WTC11 (cell line): ENCODE measurements at regions not wholly inside any gene's neighbourhood (a gene's known extent, or its start where the extent isn't known, plus 50 kb on each side); places are given as distances from the start of the nearest gene placed in this dataset.

Source experiments
- ATAC-seq: fragments of 200-7000 bp; cut with Tn5 transposase; 2 replicates; pipeline ENCODE4 v1.10.0; 2021; ENCODE audit warnings: mild to moderate bottlenecking, moderate library complexity
- CTCF ChIA-PET: fragments of 300-600 bp; sonication (Branson Sonifier 250); formaldehyde crosslinking; loops from one replicate; lab custom pipeline; 2021; ENCODE audit warnings: antibody characterized with exemption; lab: Charles Lee
- POLR2A ChIA-PET: fragments of 350-600 bp; sonication (Branson Sonifier 250); formaldehyde crosslinking; loops from one replicate; lab custom pipeline; 2021; ENCODE audit warnings: antibody characterized with exemption; lab: Charles Lee
- DNase-seq: peaks from one replicate; pipeline ENCODE4 v3.0.0; 2021; ENCODE audit warnings: low spot score
- H3K27ac Mint-ChIP-seq: 2 replicates; pipeline ENCODE4 v1.8.0; 2021; ENCODE audit warnings: mixed read lengths
- H3K27me3 Mint-ChIP-seq: 2 replicates; pipeline ENCODE4 v1.8.0; 2021; ENCODE audit warnings: low read depth, mild to moderate bottlenecking, moderate library complexity, mixed read lengths
- H3K36me3 Mint-ChIP-seq: 2 replicates; pipeline ENCODE4 v1.8.0; 2021; ENCODE audit warnings: mixed read lengths
- H3K4me1 Mint-ChIP-seq: 2 replicates; pipeline ENCODE4 v1.8.0; 2022; ENCODE audit warnings: mixed read lengths
- H3K4me3 Mint-ChIP-seq: 2 replicates; pipeline ENCODE4 v1.8.0; 2021; ENCODE audit warnings: mild to moderate bottlenecking, moderate library complexity, mixed read lengths
- H3K9me3 Mint-ChIP-seq: 2 replicates; pipeline ENCODE4 v1.8.0; 2021; ENCODE audit warnings: mixed read lengths
- ELF4 ChIP-seq: sonication (generic); formaldehyde crosslinking; IDR thresholded peaks from 2 replicates; pipeline ENCODE4 v1.8.1; 2022; ENCODE audit warnings: low read depth, mild to moderate bottlenecking, moderate library complexity, missing genetic modification reagents
- ERG ChIP-seq: fragments of 250-450 bp; sonication (Bioruptor Pico); IDR thresholded peaks from 2 replicates; pipeline ENCODE4 v1.8.0; 2021; ENCODE audit warnings: mild to moderate bottlenecking
- GRHL2 ChIP-seq: fragments of 250-450 bp; sonication (Bioruptor Pico); IDR thresholded peaks from 2 replicates; pipeline ENCODE4 v1.8.0; 2022; ENCODE audit warnings: mild to moderate bottlenecking, moderate library complexity; ENCODE audit not compliant: insufficient replicate concordance, severe bottlenecking
- JAZF1 ChIP-seq: fragments of 250-450 bp; sonication (Bioruptor Pico); IDR thresholded peaks from 2 replicates; pipeline ENCODE4 v1.9.0; 2021; ENCODE audit warnings: moderate library complexity, mild to moderate bottlenecking, inconsistent platforms
- KAT7 ChIP-seq: sonication (generic); formaldehyde crosslinking; IDR thresholded peaks from 2 replicates; pipeline ENCODE4 v1.8.1; 2023; ENCODE audit warnings: missing genetic modification reagents, mild to moderate bottlenecking, borderline replicate concordance
- MLX ChIP-seq: sonication (generic); formaldehyde crosslinking; IDR thresholded peaks from 2 replicates; pipeline ENCODE4 v1.8.1; 2023; ENCODE audit warnings: mild to moderate bottlenecking, missing genetic modification reagents, moderate library complexity
- MXD4 ChIP-seq: fragments of 250-450 bp; sonication (Bioruptor Pico); IDR thresholded peaks from 2 replicates; pipeline ENCODE4 v1.8.0; 2021; ENCODE audit warnings: mild to moderate bottlenecking, moderate library complexity, borderline replicate concordance
- NFATC4 ChIP-seq: fragments of 250-450 bp; sonication (Bioruptor Pico); IDR thresholded peaks from 2 replicates; pipeline ENCODE4 v1.9.0; 2021; ENCODE audit warnings: mild to moderate bottlenecking
- RELA ChIP-seq: sonication (generic); formaldehyde crosslinking; IDR thresholded peaks from 2 replicates; pipeline ENCODE4 v1.8.1; 2022; ENCODE audit warnings: missing genetic modification reagents, mild to moderate bottlenecking, borderline replicate concordance
- ZBTB21 ChIP-seq: sonication (generic); formaldehyde crosslinking; IDR thresholded peaks from 2 replicates; pipeline ENCODE4 v1.8.1; 2023; ENCODE audit warnings: mild to moderate bottlenecking, missing genetic modification reagents, borderline replicate concordance
- ZBTB43 ChIP-seq: sonication (generic); formaldehyde crosslinking; IDR thresholded peaks from 2 replicates; pipeline ENCODE4 v1.8.1; 2023; ENCODE audit warnings: mild to moderate bottlenecking, missing genetic modification reagents
- ZNF121 ChIP-seq: sonication (generic); formaldehyde crosslinking; IDR thresholded peaks from 2 replicates; pipeline ENCODE4 v1.8.0; 2023; ENCODE audit warnings: missing genetic modification reagents
- ZNF232 ChIP-seq: sonication (generic); formaldehyde crosslinking; IDR thresholded peaks from 2 replicates; pipeline ENCODE4 v1.8.0; 2022; ENCODE audit warnings: mild to moderate bottlenecking, missing genetic modification reagents
- ZNF425 ChIP-seq: fragments of 250-450 bp; sonication (Bioruptor Pico); conservative IDR thresholded peaks from 2 replicates; pipeline ENCODE4 v1.9.0; 2021; ENCODE audit warnings: mild to moderate bottlenecking
- TF ChIP-seq, protein P1 (sequence below): fragments of 250-450 bp; sonication (Bioruptor Pico); IDR thresholded peaks from 2 replicates; pipeline ENCODE4 v1.9.0; 2021; ENCODE audit warnings: mild to moderate bottlenecking
- TF ChIP-seq, protein P2 (sequence below): sonication (generic); formaldehyde crosslinking; IDR thresholded peaks from 2 replicates; pipeline ENCODE4 v1.8.1; 2022; ENCODE audit warnings: mild to moderate bottlenecking, moderate library complexity, missing genetic modification reagents
- TF ChIP-seq, protein P3 (sequence below): sonication (generic); formaldehyde crosslinking; IDR thresholded peaks from 2 replicates; pipeline ENCODE4 v1.8.1; 2022; ENCODE audit warnings: low read depth, missing genetic modification reagents, borderline replicate concordance
- TF ChIP-seq, protein P4 (sequence below): sonication (generic); formaldehyde crosslinking; IDR thresholded peaks from 2 replicates; pipeline ENCODE4 v1.8.0; 2023; ENCODE audit warnings: missing genetic modification reagents, mild to moderate bottlenecking, borderline replicate concordance
- TF ChIP-seq, protein P5 (sequence below): sonication (generic); formaldehyde crosslinking; conservative IDR thresholded peaks from 2 replicates; pipeline ENCODE4 v1.8.1; 2023; ENCODE audit warnings: mild to moderate bottlenecking, low read depth, missing genetic modification reagents, moderate library complexity

DNA sequence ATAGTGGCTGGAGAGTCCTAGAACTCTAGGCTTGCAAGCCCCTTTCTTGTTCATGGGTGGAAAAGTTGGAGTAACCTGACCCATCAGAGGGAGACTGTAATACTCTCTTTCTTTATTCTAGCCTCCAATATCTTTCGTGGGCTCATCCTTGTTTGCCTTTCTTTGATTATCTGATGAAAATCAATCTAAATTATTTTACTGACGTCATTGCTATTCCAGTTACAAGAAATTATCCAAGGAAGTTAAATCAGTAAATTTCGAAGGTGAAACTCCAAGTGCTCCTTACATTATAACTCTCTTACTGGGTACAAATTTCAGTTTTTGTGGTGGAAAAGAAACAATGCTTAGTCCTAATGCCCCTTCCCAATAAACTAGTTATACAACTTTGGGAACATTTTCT, 412.9 kb downstream of the IDS start:
- no peak for ATAC-seq
- TF ChIP-seq MLX (CRISPR knock-in tag) (no peak), MXD4 (CRISPR knock-in tag) (no peak), ELF4 (CRISPR knock-in tag) (no peak), ERG (CRISPR knock-in tag) (no peak), ZNF425 (CRISPR knock-in tag) (no peak), KAT7 (CRISPR knock-in tag) (no peak), ZBTB43 (no peak), JAZF1 (no peak), ZNF121 (CRISPR knock-in tag) (no peak), NFATC4 (CRISPR knock-in tag) (no peak), GRHL2 (CRISPR knock-in tag) (no peak), ZNF232 (CRISPR knock-in tag) (no peak), ZBTB21 (no peak)
- TF ChIP-seq, protein P1, sequence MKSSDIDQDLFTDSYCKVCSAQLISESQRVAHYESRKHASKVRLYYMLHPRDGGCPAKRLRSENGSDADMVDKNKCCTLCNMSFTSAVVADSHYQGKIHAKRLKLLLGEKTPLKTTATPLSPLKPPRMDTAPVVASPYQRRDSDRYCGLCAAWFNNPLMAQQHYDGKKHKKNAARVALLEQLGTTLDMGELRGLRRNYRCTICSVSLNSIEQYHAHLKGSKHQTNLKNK (CRISPR knock-in tag) = no peak
- TF ChIP-seq, protein P2, sequence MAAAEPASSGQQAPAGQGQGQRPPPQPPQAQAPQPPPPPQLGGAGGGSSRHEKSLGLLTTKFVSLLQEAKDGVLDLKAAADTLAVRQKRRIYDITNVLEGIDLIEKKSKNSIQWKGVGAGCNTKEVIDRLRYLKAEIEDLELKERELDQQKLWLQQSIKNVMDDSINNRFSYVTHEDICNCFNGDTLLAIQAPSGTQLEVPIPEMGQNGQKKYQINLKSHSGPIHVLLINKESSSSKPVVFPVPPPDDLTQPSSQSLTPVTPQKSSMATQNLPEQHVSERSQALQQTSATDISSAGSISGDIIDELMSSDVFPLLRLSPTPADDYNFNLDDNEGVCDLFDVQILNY (CRISPR knock-in tag) = no peak
- TF ChIP-seq, protein P3, sequence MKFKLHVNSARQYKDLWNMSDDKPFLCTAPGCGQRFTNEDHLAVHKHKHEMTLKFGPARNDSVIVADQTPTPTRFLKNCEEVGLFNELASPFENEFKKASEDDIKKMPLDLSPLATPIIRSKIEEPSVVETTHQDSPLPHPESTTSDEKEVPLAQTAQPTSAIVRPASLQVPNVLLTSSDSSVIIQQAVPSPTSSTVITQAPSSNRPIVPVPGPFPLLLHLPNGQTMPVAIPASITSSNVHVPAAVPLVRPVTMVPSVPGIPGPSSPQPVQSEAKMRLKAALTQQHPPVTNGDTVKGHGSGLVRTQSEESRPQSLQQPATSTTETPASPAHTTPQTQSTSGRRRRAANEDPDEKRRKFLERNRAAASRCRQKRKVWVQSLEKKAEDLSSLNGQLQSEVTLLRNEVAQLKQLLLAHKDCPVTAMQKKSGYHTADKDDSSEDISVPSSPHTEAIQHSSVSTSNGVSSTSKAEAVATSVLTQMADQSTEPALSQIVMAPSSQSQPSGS (CRISPR knock-in tag) = no peak
- no peak overlapping the region for H3K27ac Mint-ChIP-seq
- no peak for DNase-seq
- H3K4me1 Mint-ChIP-seq = no peaks in the 10 kb centered on the region
- H3K36me3 Mint-ChIP-seq = no peaks in the 10 kb centered on the region
- POLR2A ChIA-PET = no interaction called here
- H3K27me3 Mint-ChIP-seq = no peaks in the 10 kb centered on the region; the same call in 1 of the 2 replicates
- H3K9me3 Mint-ChIP-seq = peaks cover 7% of the 10 kb centered on the region; the same call in 1 of the 2 replicates
- no peak overlapping the region for H3K4me3 Mint-ChIP-seq
- CTCF ChIA-PET = no interaction called here

- no peak overlapping the region for H3K4me3 Mint-ChIP-seq
- DNase-seq (no peak), ATAC-seq (no peak)
- no peaks in the 10 kb centered on the region for H3K36me3 Mint-ChIP-seq
- H3K9me3 Mint-ChIP-seq = 0 out of 2 replicates have a peak, but pooled peaks cover 3% of the 10 kb centered on the region
- TF ChIP-seq, protein P4, sequence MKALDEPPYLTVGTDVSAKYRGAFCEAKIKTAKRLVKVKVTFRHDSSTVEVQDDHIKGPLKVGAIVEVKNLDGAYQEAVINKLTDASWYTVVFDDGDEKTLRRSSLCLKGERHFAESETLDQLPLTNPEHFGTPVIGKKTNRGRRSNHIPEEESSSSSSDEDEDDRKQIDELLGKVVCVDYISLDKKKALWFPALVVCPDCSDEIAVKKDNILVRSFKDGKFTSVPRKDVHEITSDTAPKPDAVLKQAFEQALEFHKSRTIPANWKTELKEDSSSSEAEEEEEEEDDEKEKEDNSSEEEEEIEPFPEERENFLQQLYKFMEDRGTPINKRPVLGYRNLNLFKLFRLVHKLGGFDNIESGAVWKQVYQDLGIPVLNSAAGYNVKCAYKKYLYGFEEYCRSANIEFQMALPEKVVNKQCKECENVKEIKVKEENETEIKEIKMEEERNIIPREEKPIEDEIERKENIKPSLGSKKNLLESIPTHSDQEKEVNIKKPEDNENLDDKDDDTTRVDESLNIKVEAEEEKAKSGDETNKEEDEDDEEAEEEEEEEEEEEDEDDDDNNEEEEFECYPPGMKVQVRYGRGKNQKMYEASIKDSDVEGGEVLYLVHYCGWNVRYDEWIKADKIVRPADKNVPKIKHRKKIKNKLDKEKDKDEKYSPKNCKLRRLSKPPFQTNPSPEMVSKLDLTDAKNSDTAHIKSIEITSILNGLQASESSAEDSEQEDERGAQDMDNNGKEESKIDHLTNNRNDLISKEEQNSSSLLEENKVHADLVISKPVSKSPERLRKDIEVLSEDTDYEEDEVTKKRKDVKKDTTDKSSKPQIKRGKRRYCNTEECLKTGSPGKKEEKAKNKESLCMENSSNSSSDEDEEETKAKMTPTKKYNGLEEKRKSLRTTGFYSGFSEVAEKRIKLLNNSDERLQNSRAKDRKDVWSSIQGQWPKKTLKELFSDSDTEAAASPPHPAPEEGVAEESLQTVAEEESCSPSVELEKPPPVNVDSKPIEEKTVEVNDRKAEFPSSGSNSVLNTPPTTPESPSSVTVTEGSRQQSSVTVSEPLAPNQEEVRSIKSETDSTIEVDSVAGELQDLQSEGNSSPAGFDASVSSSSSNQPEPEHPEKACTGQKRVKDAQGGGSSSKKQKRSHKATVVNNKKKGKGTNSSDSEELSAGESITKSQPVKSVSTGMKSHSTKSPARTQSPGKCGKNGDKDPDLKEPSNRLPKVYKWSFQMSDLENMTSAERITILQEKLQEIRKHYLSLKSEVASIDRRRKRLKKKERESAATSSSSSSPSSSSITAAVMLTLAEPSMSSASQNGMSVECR (CRISPR knock-in tag) = no peak
- TF ChIP-seq RELA (CRISPR knock-in tag) = no peak
- TF ChIP-seq, protein P5, sequence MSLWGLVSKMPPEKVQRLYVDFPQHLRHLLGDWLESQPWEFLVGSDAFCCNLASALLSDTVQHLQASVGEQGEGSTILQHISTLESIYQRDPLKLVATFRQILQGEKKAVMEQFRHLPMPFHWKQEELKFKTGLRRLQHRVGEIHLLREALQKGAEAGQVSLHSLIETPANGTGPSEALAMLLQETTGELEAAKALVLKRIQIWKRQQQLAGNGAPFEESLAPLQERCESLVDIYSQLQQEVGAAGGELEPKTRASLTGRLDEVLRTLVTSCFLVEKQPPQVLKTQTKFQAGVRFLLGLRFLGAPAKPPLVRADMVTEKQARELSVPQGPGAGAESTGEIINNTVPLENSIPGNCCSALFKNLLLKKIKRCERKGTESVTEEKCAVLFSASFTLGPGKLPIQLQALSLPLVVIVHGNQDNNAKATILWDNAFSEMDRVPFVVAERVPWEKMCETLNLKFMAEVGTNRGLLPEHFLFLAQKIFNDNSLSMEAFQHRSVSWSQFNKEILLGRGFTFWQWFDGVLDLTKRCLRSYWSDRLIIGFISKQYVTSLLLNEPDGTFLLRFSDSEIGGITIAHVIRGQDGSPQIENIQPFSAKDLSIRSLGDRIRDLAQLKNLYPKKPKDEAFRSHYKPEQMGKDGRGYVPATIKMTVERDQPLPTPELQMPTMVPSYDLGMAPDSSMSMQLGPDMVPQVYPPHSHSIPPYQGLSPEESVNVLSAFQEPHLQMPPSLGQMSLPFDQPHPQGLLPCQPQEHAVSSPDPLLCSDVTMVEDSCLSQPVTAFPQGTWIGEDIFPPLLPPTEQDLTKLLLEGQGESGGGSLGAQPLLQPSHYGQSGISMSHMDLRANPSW (CRISPR knock-in tag) = no peak
- 0 out of 2 replicates have a peak, but pooled peaks cover 3% of the 10 kb centered on the region for H3K4me1 Mint-ChIP-seq
- ChIA-PET POLR2A (no interaction called here), CTCF (no interaction called here)
- H3K27ac Mint-ChIP-seq = no peak overlapping the region
- H3K27me3 Mint-ChIP-seq = no peaks in the 10 kb centered on the region
These were observed 425.2 kb downstream of the IDS start for GRCh38 chrX:149079805-149080406.
